ENCODE measurements at regions not wholly inside any gene's neighbourhood (a gene's known extent, or its start where the extent isn't known, plus 50 kb on each side); places are given as distances from the start of the nearest gene placed in this dataset.

DNA sequence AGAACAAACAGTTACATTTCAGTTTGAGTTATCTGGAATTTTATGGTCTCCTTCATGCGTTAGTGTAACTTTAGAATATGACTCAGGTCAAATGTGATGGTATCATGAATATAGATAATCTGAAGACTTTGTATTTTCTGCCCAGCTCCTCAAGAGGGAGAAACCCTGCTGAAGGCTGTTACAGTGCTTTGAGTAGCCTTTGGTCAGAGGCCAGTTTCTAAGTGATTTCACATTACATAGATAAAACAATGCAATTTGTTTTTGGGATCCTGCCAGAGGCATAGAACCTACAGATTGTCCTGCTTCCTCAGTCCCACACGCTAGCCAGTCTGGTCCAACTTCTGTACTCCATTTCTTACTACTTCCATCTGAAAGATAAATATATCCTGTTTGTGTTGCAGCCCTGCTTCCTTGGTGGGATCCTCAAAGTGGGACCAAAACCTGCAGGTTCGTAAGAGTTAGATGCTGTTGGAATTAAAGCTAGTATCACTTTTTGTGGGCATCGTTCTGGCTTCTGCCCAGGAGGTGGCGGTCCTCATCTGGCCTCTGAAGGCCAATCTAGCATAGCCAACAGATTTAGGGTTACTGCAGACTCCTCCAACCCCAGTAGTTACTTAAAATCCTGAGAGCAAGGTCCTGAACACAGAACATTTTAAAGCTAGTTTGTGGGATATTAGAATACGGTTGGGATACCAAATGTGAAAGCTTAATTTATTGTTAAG lies 645.8 kb upstream of the USP24 start:
- DNase-seq (ENCODE audit: extremely low read depth, insufficient read length), result no peak
- Histone ChIP-seq H3K27me3 (replicated peaks; ENCODE audit: control insufficient read depth, insufficient read depth, low read length) (no peaks in the 10 kb centered on the region), H3K4me3 (replicated peaks; ENCODE audit: low read depth, low read length) (no peak overlapping the region), H3K36me3 (ENCODE audit: control insufficient read depth, insufficient read depth, low read length) (no peaks in the 10 kb centered on the region)
- no peak for TF ChIP-seq CTCF (IDR thresholded peaks at IDR 0.05; ENCODE audit: insufficient read depth, low read length, poor library complexity, severe bottlenecking)

DNA sequence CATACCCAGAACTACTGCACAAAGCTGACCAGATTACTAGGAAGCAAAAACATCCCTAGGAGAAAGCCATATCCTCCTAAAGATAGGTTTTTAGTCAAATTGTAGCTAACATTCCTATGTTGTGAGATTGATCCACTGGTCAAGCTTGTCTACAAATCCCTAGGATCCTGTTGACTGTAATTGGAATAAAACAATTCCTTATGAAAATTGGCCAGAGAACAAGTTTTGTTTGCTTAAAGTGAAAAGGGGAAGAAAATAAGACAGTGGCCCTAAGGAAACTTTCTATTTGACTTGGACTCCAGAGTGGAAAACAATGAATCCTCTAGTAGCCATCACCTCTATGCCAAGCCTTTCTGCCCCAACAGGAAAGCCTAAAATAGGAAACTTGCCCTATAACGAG lies 645.2 kb upstream of the USP24 start:
- H3K36me3 ChIP-seq (ENCODE audit: control insufficient read depth, insufficient read depth, low read length), result no peaks in the 10 kb centered on the region

GRCh38 chr1:55854911-55855310 lies 639.7 kb upstream of the USP24 start:
- H3K27me3 ChIP-seq (replicated peaks; ENCODE audit: control insufficient read depth, insufficient read depth, low read length), result no peaks in the 10 kb centered on the region; the same call in 1 of the 2 replicates
- no peaks in the 10 kb centered on the region for H3K36me3 ChIP-seq (ENCODE audit: control insufficient read depth, insufficient read depth, low read length)
- no peak overlapping the region for H3K4me3 ChIP-seq (replicated peaks; ENCODE audit: low read depth, low read length)
- TF ChIP-seq CTCF (IDR thresholded peaks at IDR 0.05; ENCODE audit: insufficient read depth, low read length, poor library complexity, severe bottlenecking), result no peak
- DNase-seq (ENCODE audit: extremely low read depth, insufficient read length), result no peak

More for the DNA sequence above, 645.2 kb upstream of the USP24 start:
- Histone ChIP-seq H3K27me3 (replicated peaks; ENCODE audit: control insufficient read depth, insufficient read depth, low read length) (no peaks in the 10 kb centered on the region; the same call in 1 of the 2 replicates), H3K4me3 (replicated peaks; ENCODE audit: low read depth, low read length) (no peak overlapping the region)
- TF ChIP-seq CTCF (IDR thresholded peaks at IDR 0.05; ENCODE audit: insufficient read depth, low read length, poor library complexity, severe bottlenecking), result no peak
- DNase-seq (ENCODE audit: extremely low read depth, insufficient read length), result no peak

DNA sequence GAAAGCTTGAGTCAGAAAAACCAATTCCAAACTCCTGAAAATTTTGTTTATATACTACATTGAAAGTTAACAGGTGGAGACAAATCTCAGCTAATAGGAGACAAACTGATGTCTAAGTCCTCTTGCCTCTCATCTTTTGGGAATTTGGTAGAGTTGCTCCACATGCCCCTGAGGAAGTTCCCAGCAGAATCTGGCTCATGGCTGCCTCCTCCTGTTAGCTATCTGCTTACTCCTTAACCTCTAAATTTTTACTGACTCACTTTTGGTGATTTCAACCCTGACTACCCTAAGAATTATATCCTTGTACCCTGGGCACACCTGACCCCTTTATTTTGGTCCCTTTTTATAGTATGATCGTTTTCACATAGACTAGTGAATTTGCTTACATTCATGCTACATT lies 633.7 kb upstream of the USP24 start:
- H3K27me3 ChIP-seq (replicated peaks; ENCODE audit: control insufficient read depth, insufficient read depth, low read length), result no peaks in the 10 kb centered on the region
- DNase-seq (ENCODE audit: extremely low read depth, insufficient read length), result no peak
- no peak overlapping the region for H3K4me3 ChIP-seq (replicated peaks; ENCODE audit: low read depth, low read length)
- TF ChIP-seq CTCF (IDR thresholded peaks at IDR 0.05; ENCODE audit: insufficient read depth, low read length, poor library complexity, severe bottlenecking), result no peak
- no peaks in the 10 kb centered on the region for H3K36me3 ChIP-seq (ENCODE audit: control insufficient read depth, insufficient read depth, low read length)

GRCh38 chr1:55846051-55846450 lies 630.9 kb upstream of the USP24 start:
- Histone ChIP-seq H3K27me3 (replicated peaks; ENCODE audit: control insufficient read depth, insufficient read depth, low read length) (no peaks in the 10 kb centered on the region), H3K36me3 (ENCODE audit: control insufficient read depth, insufficient read depth, low read length) (no peaks in the 10 kb centered on the region), H3K4me3 (replicated peaks; ENCODE audit: low read depth, low read length) (no peak overlapping the region)
- no peak for TF ChIP-seq CTCF (IDR thresholded peaks at IDR 0.05; ENCODE audit: insufficient read depth, low read length, poor library complexity, severe bottlenecking)
- no peak for DNase-seq (ENCODE audit: extremely low read depth, insufficient read length)

GRCh38 chr1:55844322-55844721 lies 629.2 kb upstream of the USP24 start:
- Histone ChIP-seq H3K4me3 (replicated peaks; ENCODE audit: low read depth, low read length) (no peak overlapping the region), H3K36me3 (ENCODE audit: control insufficient read depth, insufficient read depth, low read length) (no peaks in the 10 kb centered on the region), H3K27me3 (replicated peaks; ENCODE audit: control insufficient read depth, insufficient read depth, low read length) (no peaks in the 10 kb centered on the region)
- no peak for TF ChIP-seq CTCF (IDR thresholded peaks at IDR 0.05; ENCODE audit: insufficient read depth, low read length, poor library complexity, severe bottlenecking)
- no peak for DNase-seq (ENCODE audit: extremely low read depth, insufficient read length)

All from GM06990 (cell line).